Lower leg skin (tissue), 3 donors: ENCODE measurements at regions not wholly inside any gene's neighbourhood (a gene's known extent, or its start where the extent isn't known, plus 50 kb on each side); places are given as distances from the start of the nearest gene placed in this dataset.

ENCODE experiments used
- CTCF ChIP-seq, 3 donors: fragments of 450-650 bp; IDR thresholded peaks; one replicate each; pipeline ENCODE4 v1.5.1; 2016; ENCODE audit warnings: antibody characterized with exemption in 3 of 3, mild to moderate bottlenecking in 3 of 3, moderate library complexity in 2 of 3
- POLR2A ChIP-seq, 2 donors: fragments of 450-650 bp; IDR thresholded peaks; one replicate each; pipeline ENCODE4 v1.6.1; 2016 to 2017; ENCODE audit warnings: antibody characterized with exemption in 2 of 2, mild to moderate bottlenecking in 1 of 2, moderate library complexity in 1 of 2

- TF ChIP-seq CTCF (IDR thresholded peaks at IDR 0.05) (no peak), POLR2A (IDR thresholded peaks at IDR 0.05) (no peak)
These were observed 249.5 kb downstream of the COG6 start for GRCh38 chr13:39904959-39905358.
